H1 (cell line): ENCODE measurements at regions not wholly inside any gene's neighbourhood (a gene's known extent, or its start where the extent isn't known, plus 50 kb on each side); places are given as distances from the start of the nearest gene placed in this dataset.
A peak's percentile ranks its signal among the peaks of the same experiment; 100 is the strongest.

ENCODE experiments used
- CTCF ChIA-PET: fragments of 300-600 bp; sonication (Branson Sonifier 250); formaldehyde crosslinking; loops from one replicate; lab custom pipeline; 2021; ENCODE audit not compliant: partially characterized antibody; lab: Charles Lee
- POLR2A ChIA-PET: fragments of 300-600 bp; sonication (Branson Sonifier 250); formaldehyde crosslinking; loops from one replicate; lab custom pipeline; 2021; ENCODE audit warnings: inconsistent platforms; ENCODE audit not compliant: partially characterized antibody; lab: Charles Lee
- DNase-seq, 2 experiments: peaks; one replicate each; pipeline versions ENCODE4 v3.0.0 to v3.0.0-alpha.2; 2010 to 2022; ENCODE audit warnings: low spot score in 2 of 2, low read depth in 1 of 2, mixed read lengths in 1 of 2
- FAIRE-seq: peaks from 2 replicates; lab custom pipeline; 2011; peaks lifted over from hg19 to GRCh38; lab: Jason Lieb, UNC
- H2AFZ ChIP-seq: 2 replicates; pipeline ENCODE4 v1.8.1; 2012; ENCODE audit warnings: low read length, inconsistent platforms
- H2AK5ac ChIP-seq: 2 replicates; pipeline ENCODE4 v1.6.1; 2013; ENCODE audit warnings: low read depth, low read length
- H2BK120ac ChIP-seq: replicated peaks from 2 replicates; pipeline ENCODE3; 2013; ENCODE audit warnings: low read depth, low read length, inconsistent platforms
- H2BK12ac ChIP-seq: 2 replicates; pipeline ENCODE4 v1.6.1; 2013; ENCODE audit warnings: low read depth, low read length
- H2BK15ac ChIP-seq: 2 replicates; pipeline ENCODE4 v1.6.1; 2013; ENCODE audit warnings: low read length
- H2BK20ac ChIP-seq: 2 replicates; pipeline ENCODE4 v1.6.1; 2013; ENCODE audit warnings: low read length
- H2BK5ac ChIP-seq: 2 replicates; pipeline ENCODE4 v1.6.1; 2013; ENCODE audit warnings: low read depth, low read length
- H3K14ac ChIP-seq: 2 replicates; pipeline ENCODE4 v1.6.1; 2013; ENCODE audit warnings: inconsistent platforms; ENCODE audit not compliant: insufficient read length
- H3K18ac ChIP-seq: 2 replicates; pipeline ENCODE4 v1.6.1; 2013; ENCODE audit warnings: low read length; ENCODE audit errors: extremely low read depth
- H3K23ac ChIP-seq: 2 replicates; pipeline ENCODE4 v1.6.1; 2013; ENCODE audit warnings: inconsistent platforms; ENCODE audit not compliant: insufficient read length
- H3K23me2 ChIP-seq: 2 replicates; pipeline ENCODE4 v1.6.1; 2013; ENCODE audit warnings: low read depth, low read length
- H3K27ac ChIP-seq: 2 replicates; pipeline ENCODE4 v1.6.1; 2011; ENCODE audit warnings: low read depth, low read length, inconsistent platforms
- H3K27me3 ChIP-seq, 4 experiments: replicated peaks in 1 of 4; 1 replicate in 1 of 4; 2 replicates in 3 of 4; pipeline versions ENCODE4 v1.6.1 to v1.8.1; 2011 to 2013; ENCODE audit warnings: low read length in 3 of 4, mild to moderate bottlenecking in 3 of 4, inconsistent platforms in 2 of 4, mixed read lengths in 2 of 4, moderate library complexity in 1 of 4; ENCODE audit not compliant: control insufficient read depth in 3 of 4, insufficient read depth in 3 of 4; ENCODE audit errors: extremely low read depth in 1 of 4
- H3K36me3 ChIP-seq, 4 experiments: 2 replicates each; pipeline versions ENCODE4 v1.6.1 to v1.8.1; 2011 to 2013; ENCODE audit warnings: mild to moderate bottlenecking in 4 of 4, low read length in 3 of 4, moderate library complexity in 2 of 4, control low read depth in 1 of 4, inconsistent platforms in 1 of 4; ENCODE audit not compliant: insufficient read depth in 4 of 4, control insufficient read depth in 2 of 4
- H3K4ac ChIP-seq: replicated peaks from 2 replicates; pipeline ENCODE3; 2013; ENCODE audit warnings: low read length, low read depth, mixed read lengths, inconsistent platforms; ENCODE audit not compliant: insufficient read length
- H3K4me1 ChIP-seq, 4 experiments: replicated peaks in 1 of 4; 1 replicate in 1 of 4; 2 replicates in 3 of 4; pipeline versions ENCODE4 v1.6.1 to v1.8.1; 2011 to 2013; ENCODE audit warnings: low read length in 3 of 4, inconsistent platforms in 2 of 4, mixed read lengths in 1 of 4; ENCODE audit not compliant: insufficient read depth in 4 of 4, control insufficient read depth in 3 of 4
- H3K4me2 ChIP-seq, 2 experiments: 2 replicates each; pipeline versions ENCODE4 v1.6.1 to v1.8.1; 2011 to 2013; ENCODE audit warnings: low read depth in 2 of 2, low read length in 2 of 2, control low read depth in 1 of 2, inconsistent platforms in 1 of 2, mild to moderate bottlenecking in 1 of 2; ENCODE audit not compliant: insufficient read depth in 1 of 2
- H3K4me3 ChIP-seq, 4 experiments: fragments of 200-600, 300-600 bp in 1 of 4; sonication (generic), shearing (Covaris generic), sonication (Bioruptor Twin) in 1 of 4; 2 replicates each; pipeline versions ENCODE4 v1.5.1 to v1.8.1; 2011 to 2016; ENCODE audit warnings: low read length in 4 of 4, low read depth in 3 of 4, control low read depth in 2 of 4, inconsistent platforms in 2 of 4, mild to moderate bottlenecking in 2 of 4, mixed read lengths in 1 of 4, moderate library complexity in 1 of 4; ENCODE audit not compliant: insufficient read depth in 2 of 4; ENCODE audit errors: extremely low read depth in 1 of 4
- H3K56ac ChIP-seq: replicated peaks from 2 replicates; pipeline ENCODE3; 2013; ENCODE audit warnings: low read depth, mild to moderate bottlenecking, mixed read lengths, low read length, inconsistent platforms; ENCODE audit not compliant: insufficient read length
- H3K79me1 ChIP-seq: 2 replicates; pipeline ENCODE4 v1.6.1; 2013; ENCODE audit warnings: low read depth, low read length, control low read depth
- H3K79me2 ChIP-seq, 2 experiments: 2 replicates each; pipeline versions ENCODE4 v1.6.1 to v1.8.1; 2012 to 2013; ENCODE audit warnings: low read length in 2 of 2, mild to moderate bottlenecking in 2 of 2, inconsistent platforms in 1 of 2; ENCODE audit not compliant: insufficient read depth in 2 of 2, control insufficient read depth in 1 of 2
- H3K9ac ChIP-seq, 4 experiments: replicated peaks in 1 of 4; 1 replicate in 1 of 4; 2 replicates in 3 of 4; pipeline versions ENCODE4 v1.6.1 to v1.8.1; 2011 to 2013; ENCODE audit warnings: low read depth in 3 of 4, low read length in 3 of 4, control low read depth in 2 of 4, mild to moderate bottlenecking in 2 of 4, moderate library complexity in 2 of 4, inconsistent platforms in 1 of 4; ENCODE audit errors: extremely low read depth in 1 of 4
- H3K9me3 ChIP-seq, 2 experiments: 2 replicates each; pipeline versions ENCODE4 v1.6.1 to v1.8.1; 2012 to 2013; ENCODE audit warnings: mild to moderate bottlenecking in 2 of 2, moderate library complexity in 2 of 2, control low read depth in 1 of 2, inconsistent platforms in 1 of 2, low read depth in 1 of 2, low read length in 1 of 2, mixed read lengths in 1 of 2; ENCODE audit not compliant: insufficient read depth in 2 of 2
- H4K20me1 ChIP-seq, 2 experiments: replicated peaks in 1 of 2; 2 replicates each; pipeline versions ENCODE3 to v1.8.1; 2011 to 2013; ENCODE audit warnings: inconsistent platforms in 2 of 2, low read length in 2 of 2, mild to moderate bottlenecking in 1 of 2; ENCODE audit not compliant: insufficient read depth in 2 of 2, control insufficient read depth in 1 of 2
- H4K5ac ChIP-seq: 2 replicates; pipeline ENCODE4 v1.6.1; 2013; ENCODE audit warnings: low read length, low read depth, mixed read lengths, inconsistent platforms; ENCODE audit not compliant: insufficient read length
- H4K8ac ChIP-seq: 2 replicates; pipeline ENCODE4 v1.8.0; 2013; ENCODE audit warnings: mild to moderate bottlenecking, moderate library complexity, low read length, inconsistent platforms; ENCODE audit not compliant: insufficient read depth; ENCODE audit errors: extremely low read depth
- H4K91ac ChIP-seq: replicated peaks from 2 replicates; pipeline ENCODE3; 2013; ENCODE audit warnings: low read length, mixed read lengths, inconsistent platforms; ENCODE audit not compliant: insufficient read length
- CBX5 ChIP-seq: fragments of 300-800, 300-1000 bp; sonication (generic); IDR thresholded peaks from 2 replicates; pipeline ENCODE4 v1.7.1; 2016; ENCODE audit warnings: antibody characterized with exemption, low read length, low read depth
- RAD21 ChIP-seq, 2 experiments: IDR thresholded peaks in 1 of 2; conservative IDR thresholded peaks in 1 of 2; 2 replicates each; pipeline ENCODE4 v1.6.1; 2011; ENCODE audit warnings: low read depth in 2 of 2, low read length in 2 of 2, improper control_type of control experiment in 1 of 2, inconsistent platforms in 1 of 2, mild to moderate bottlenecking in 1 of 2, moderate library complexity in 1 of 2
- RFX5 ChIP-seq: IDR thresholded peaks from 2 replicates; pipeline ENCODE4 v1.6.1; 2011; ENCODE audit warnings: low read depth, low read length, improper control_type of control experiment, borderline replicate concordance
- SP1 ChIP-seq: IDR thresholded peaks from 2 replicates; pipeline ENCODE4 v1.6.1; 2011; ENCODE audit warnings: low read depth, low read length
- SUZ12 ChIP-seq: fragments of 200-600 bp; sonication (generic); IDR thresholded peaks from 2 replicates; pipeline ENCODE4 v1.6.1; 2012; ENCODE audit warnings: mild to moderate bottlenecking, inconsistent platforms, low read length, moderate library complexity, mixed read lengths
- YY1 ChIP-seq: IDR thresholded peaks from 2 replicates; pipeline ENCODE4 v1.6.1; 2011; ENCODE audit warnings: low read depth, mild to moderate bottlenecking, low read length
- WGBS, 2 experiments: shearing (Covaris generic) in 1 of 2; methylation state at CpG; one replicate each; pipeline versions ENCODE4 v1.1.6 to v1.1.7; 2013 to 2015; ENCODE audit warnings: low lambda C conversion rate in 2 of 2, mixed read lengths in 2 of 2, inconsistent platforms in 1 of 2, low coverage in 1 of 2, missing lambda C conversion rate in 1 of 2; ENCODE audit not compliant: insufficient replicate concordance in 2 of 2, insufficient coverage in 1 of 2, insufficient read length in 1 of 2; ENCODE audit errors: extremely low coverage in 1 of 2, missing lambda C conversion rate in 1 of 2; 5-methylcytosine and 5-hydroxymethylcytosine counted together

GRCh38 chr10:6770846-6771245 lies 190.8 kb upstream of the PRKCQ start:
- Histone ChIP-seq H3K36me3 (no peaks in the 10 kb centered on the region), H3K4ac (no peak overlapping the region), H3K4me2 (no peak overlapping the region), H4K91ac (no peak overlapping the region), H3K14ac (no peak overlapping the region), H3K23ac (no peak overlapping the region), H3K27me3 (no peaks in the 10 kb centered on the region; a peak in 2 of 7 replicates), H3K18ac (no peak overlapping the region), H2BK5ac (no peak overlapping the region), H3K4me3 (no peak overlapping the region), H4K20me1 (no peaks in the 10 kb centered on the region), H2AFZ (no peak overlapping the region), H2BK120ac (no peak overlapping the region), H3K79me2 (no peaks in the 10 kb centered on the region), H2BK20ac (no peak overlapping the region), H2BK15ac (no peak overlapping the region), H3K9ac (no peak overlapping the region), H2BK12ac (no peak overlapping the region), H2AK5ac (no peak overlapping the region), H3K4me1 (peaks cover 0 to 4% (median 0%) of the 10 kb centered on the region in 4 experiments; a peak in 1 of 7 replicates), H3K56ac (no peak overlapping the region), H3K9me3 (peaks cover 3 to 5% of the 10 kb centered on the region in 2 experiments; a peak in 2 of 4 replicates), H3K27ac (no peak overlapping the region), H4K8ac (peak overlapping the region; percentile 46; the same call in 1 of the 2 replicates), H3K23me2 (no peaks in the 10 kb centered on the region), H4K5ac (no peak overlapping the region), H3K79me1 (no peaks in the 10 kb centered on the region)
- 93% methylated on average over 6 of the region's 6 CpGs; no CpG with 5 or more reads in 1 of the 2 experiments for WGBS, 2 experiments
- CTCF ChIA-PET = no interaction called here
- POLR2A ChIA-PET = interaction anchor here (0.7 kb wide), 1 partner anchor 261 kb away, joined by 3 read pairs; no protein-coding TSS in a partner anchor
- TF ChIP-seq CBX5 (no peak), SP1 (no peak), RFX5 (no peak), YY1 (no peak), SUZ12 (no peak), RAD21 (IDR thresholded peaks at IDR 0.05 in 1 of 2, conservative IDR thresholded peaks at IDR 0.05 in 1 of 2; ENCODE audit: low read depth in 2 of 2, low read length in 2 of 2) (no peak)
- DNase-seq (no peak), FAIRE-seq (no peak)
